GM12873 (cell line): ENCODE measurements at regions not wholly inside any gene's neighbourhood (a gene's known extent, or its start where the extent isn't known, plus 50 kb on each side); places are given as distances from the start of the nearest gene placed in this dataset.

Experiments
- TF ChIP-seq, protein P1 (sequence below): IDR thresholded peaks from 2 replicates; pipeline ENCODE4 v1.5.1; 2012; ENCODE audit warnings: low read depth, mild to moderate bottlenecking, moderate library complexity, low read length, control low read depth; ENCODE audit not compliant: insufficient read depth; ENCODE audit errors: missing control alignments

DNA sequence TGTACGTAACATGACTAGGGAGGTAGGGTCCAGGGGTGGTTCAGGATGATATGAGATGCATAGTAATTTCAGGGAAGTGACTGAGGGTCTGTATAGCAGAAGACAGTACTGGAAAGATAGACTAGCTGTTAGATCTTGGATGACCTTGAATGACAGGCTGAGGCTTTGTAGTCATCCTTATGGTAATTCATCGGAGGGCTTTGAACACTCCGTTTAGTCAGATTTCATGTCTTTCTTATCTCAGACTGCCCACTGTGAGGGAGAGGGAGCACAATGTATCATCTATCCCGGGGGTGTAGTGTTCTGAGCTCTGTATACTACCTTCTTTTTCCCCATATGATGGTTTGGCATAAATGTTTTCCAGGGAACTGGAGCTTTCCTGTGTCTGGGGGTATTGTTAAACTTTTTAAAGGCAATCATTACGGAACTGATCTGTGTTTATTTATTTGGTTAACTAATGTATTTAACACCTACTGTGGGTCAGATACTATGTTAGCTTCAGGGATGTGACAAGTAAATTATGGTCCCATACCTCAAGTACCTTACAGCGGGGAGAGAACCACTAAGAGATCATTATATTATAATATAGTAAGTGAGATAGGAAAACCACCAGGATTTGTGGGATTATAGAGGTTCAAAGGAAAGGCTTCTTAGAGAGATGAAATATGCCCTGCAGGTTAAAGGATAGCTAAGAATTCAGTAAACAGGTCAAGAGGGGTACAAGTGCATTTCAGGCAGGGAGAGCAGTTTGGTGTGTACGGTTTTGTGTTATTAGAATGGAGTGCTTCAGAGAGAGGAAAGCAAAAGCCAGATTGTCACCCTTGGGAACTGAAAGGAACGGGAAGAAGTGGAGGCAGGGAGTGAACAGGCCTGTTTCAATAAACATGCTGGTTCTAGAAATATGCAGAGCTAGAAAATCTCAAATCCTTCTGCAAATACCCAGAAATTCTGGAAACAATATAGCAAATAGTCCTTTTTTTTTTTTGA lies 164.8 kb upstream of the KL start:
- TF ChIP-seq, protein P1, sequence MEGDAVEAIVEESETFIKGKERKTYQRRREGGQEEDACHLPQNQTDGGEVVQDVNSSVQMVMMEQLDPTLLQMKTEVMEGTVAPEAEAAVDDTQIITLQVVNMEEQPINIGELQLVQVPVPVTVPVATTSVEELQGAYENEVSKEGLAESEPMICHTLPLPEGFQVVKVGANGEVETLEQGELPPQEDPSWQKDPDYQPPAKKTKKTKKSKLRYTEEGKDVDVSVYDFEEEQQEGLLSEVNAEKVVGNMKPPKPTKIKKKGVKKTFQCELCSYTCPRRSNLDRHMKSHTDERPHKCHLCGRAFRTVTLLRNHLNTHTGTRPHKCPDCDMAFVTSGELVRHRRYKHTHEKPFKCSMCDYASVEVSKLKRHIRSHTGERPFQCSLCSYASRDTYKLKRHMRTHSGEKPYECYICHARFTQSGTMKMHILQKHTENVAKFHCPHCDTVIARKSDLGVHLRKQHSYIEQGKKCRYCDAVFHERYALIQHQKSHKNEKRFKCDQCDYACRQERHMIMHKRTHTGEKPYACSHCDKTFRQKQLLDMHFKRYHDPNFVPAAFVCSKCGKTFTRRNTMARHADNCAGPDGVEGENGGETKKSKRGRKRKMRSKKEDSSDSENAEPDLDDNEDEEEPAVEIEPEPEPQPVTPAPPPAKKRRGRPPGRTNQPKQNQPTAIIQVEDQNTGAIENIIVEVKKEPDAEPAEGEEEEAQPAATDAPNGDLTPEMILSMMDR = no peak

DNA sequence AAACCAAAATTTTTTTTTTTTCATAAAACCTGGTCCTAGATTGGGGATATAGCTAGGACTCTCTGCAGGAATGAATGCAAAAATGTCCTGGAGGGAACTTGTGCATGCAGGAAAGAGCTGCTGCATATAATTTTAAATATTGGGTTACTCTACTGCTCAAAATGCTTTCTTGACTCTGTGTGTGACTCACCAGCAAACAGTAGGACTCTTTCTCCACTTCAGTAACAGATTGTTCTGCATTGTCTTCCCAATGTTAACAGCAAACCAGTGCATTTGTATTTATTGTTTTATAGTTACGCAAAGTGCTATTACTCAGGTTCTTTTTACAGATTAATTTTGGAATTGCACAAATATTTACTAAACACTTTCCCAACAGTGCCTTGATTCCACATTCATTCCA lies 163.7 kb upstream of the KL start:
- TF ChIP-seq, protein P1 = no peak

DNA sequence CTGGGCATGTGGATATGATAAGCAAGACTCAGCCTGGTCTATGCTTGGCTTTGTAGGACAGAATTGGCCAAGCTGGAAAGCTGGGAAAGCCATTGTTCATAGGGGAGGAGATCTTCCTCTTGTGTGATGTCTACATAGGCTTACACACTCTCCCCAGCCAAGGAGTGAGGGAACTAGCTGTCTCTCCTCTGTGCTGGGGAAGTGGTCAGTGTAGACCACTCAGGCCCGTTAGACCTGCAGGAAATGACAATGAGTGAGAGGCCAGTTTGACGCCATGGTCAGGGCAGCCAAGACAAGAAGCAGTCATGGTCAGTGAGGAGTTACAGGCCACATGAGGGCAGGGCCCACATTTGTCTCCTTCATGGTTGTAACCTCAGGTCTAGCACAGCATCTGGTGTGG lies 159.1 kb upstream of the KL start:
- TF ChIP-seq, protein P1 = no peak

DNA sequence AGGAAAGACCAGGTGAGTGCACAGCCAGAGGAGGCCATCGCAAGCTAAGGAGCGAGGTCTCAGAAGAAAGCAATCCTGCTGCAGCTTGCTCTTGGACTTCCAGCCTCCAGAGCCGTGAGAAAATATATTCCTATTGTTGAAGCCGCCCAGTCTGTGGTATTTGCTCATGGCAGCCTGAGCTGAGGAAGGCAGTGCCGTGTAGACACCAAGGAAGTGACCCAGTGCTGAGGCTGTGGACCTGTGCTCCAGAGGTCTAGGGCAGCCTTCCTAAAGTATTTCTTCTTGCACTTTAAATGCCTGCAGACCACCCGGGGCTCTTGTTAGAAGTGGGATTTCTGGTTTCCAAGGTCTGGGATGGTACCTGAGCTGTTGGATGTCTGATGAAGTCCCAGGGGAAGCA lies 158.5 kb upstream of the KL start:
- TF ChIP-seq, protein P1 = no peak

DNA sequence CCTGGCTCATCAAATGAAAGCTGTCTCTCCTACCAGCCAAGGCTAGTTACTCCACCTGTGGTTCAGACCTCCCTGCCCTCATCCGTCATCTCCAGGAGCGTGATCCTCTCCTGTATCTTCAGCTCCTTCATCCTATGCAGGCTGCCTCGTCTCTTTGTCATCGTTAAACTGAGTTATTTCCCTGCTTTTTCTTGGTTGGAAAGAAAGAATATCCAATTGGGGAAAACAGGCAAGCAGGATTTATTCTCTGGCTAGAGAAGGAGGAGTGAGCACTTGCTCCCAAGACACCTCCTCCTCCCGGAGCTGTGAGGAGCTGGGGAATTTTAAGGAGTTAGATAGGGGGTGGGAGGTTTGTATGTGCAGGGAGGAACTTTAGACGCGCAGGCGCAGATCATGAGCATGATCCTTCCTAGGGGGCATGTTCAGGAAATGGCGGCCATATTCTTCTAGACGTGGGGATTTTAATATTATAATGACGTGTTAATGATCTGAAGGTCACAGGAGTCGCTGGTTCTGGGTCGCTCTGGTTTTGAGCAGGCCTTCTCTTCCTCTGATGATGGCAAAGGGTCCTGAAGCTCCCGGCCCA lies 156.4 kb upstream of the KL start:
- TF ChIP-seq, protein P1 = no peak

DNA sequence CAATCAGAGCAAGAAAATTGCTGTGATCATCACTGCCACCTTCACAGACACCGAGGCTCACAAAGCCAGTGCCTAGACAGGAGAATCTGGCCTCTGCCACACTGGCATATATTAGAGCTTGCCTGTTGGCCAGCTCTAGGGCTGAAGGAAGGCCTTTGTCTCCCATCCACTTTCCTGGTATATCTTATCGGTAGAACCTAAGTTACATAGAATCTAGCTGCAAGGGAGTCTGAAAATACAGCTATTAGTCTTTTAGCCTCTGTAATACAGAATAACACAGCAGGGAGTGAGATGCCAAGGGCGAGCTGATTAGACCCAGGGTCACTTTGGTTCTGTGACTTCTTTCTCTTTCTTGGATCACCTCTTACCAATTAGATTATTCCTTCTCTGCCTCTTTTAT lies 154.9 kb upstream of the KL start:
- TF ChIP-seq, protein P1 = no peak

DNA sequence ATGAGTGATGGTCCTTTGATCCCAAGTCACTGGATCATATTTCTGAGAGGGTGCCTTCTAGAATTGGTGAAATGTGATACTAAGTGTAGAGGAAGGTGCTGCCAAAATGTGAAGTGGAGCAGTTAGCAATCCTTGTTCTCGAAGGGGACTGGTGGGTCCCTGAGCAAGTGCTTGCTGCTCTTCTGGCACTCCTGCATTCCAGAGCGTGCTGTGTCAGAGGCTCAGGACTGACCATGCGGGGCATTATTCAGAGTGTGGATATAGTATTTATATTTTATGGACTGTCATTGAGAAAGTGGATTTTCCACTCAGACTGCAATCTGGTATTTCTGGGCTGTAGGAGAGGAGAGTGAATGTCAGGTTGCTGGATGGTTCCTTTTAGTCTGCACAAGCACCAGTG lies 152.6 kb upstream of the KL start:
- TF ChIP-seq, protein P1 = no peak
